Transverse colon (tissue), 4 donors: ENCODE measurements at regions not wholly inside any gene's neighbourhood (a gene's known extent, or its start where the extent isn't known, plus 50 kb on each side); places are given as distances from the start of the nearest gene placed in this dataset.

Experiments used
- DNase-seq: peaks from one replicate; pipeline ENCODE4 v3.0.0-alpha.2; 2019
- H3K27ac ChIP-seq, 4 donors: fragments of 200-600 bp; sonication (generic); 2 replicates each; pipeline ENCODE4 v1.5.1; 2016 to 2018; ENCODE audit warnings: inconsistent platforms in 4 of 4
- H3K27me3 ChIP-seq: fragments of 200-600 bp; sonication (generic); 2 replicates; pipeline ENCODE4 v1.5.1; 2017; ENCODE audit warnings: inconsistent platforms
- H3K36me3 ChIP-seq, 4 donors: fragments of 200-600 bp; sonication (generic); 2 replicates each; pipeline ENCODE4 v1.5.1; 2017 to 2019; ENCODE audit warnings: inconsistent platforms in 4 of 4
- H3K4me1 ChIP-seq, 4 donors: fragments of 200-600 bp; sonication (generic); 2 replicates each; pipeline ENCODE4 v1.5.1; 2017 to 2020; ENCODE audit warnings: inconsistent platforms in 4 of 4
- H3K4me3 ChIP-seq, 4 donors: fragments of 200-600 bp; sonication (generic); 1 replicate in 1 of 4; 2 replicates in 3 of 4; pipeline versions ENCODE4 v1.5.1 to v1.6.1; 2017 to 2019; ENCODE audit warnings: inconsistent platforms in 4 of 4
- H3K9me3 ChIP-seq, 2 donors: fragments of 200-600 bp; sonication (generic); 2 replicates each; pipeline ENCODE4 v1.5.1; 2017 to 2019; ENCODE audit warnings: inconsistent platforms in 2 of 2
- CTCF ChIP-seq, 5 experiments: fragments of 200-600 bp in 3 of 5; fragments of 450-650 bp in 2 of 5; sonication (generic) in 3 of 5; IDR thresholded peaks; 1 replicate in 2 of 5; 2 replicates in 3 of 5; pipeline ENCODE4 v1.5.1; 2016 to 2017; ENCODE audit warnings: antibody characterized with exemption in 5 of 5, inconsistent platforms in 3 of 5, mild to moderate bottlenecking in 2 of 5, moderate library complexity in 1 of 5
- EP300 ChIP-seq: sonication (generic); formaldehyde crosslinking; IDR thresholded peaks from one replicate; pipeline ENCODE4 v1.6.1; 2017; ENCODE audit warnings: antibody characterized with exemption, low read depth
- POLR2A ChIP-seq: fragments of 450-650 bp; IDR thresholded peaks from one replicate; pipeline ENCODE4 v1.6.1; 2016; ENCODE audit warnings: antibody characterized with exemption, mild to moderate bottlenecking, moderate library complexity
- POLR2AphosphoS5 ChIP-seq, 3 donors: sonication (generic); formaldehyde crosslinking; IDR thresholded peaks; one replicate each; pipeline ENCODE4 v1.6.1; 2016; ENCODE audit warnings: antibody characterized with exemption in 3 of 3
- WGBS, 2 donors: methylation state at CpG; one replicate each; pipeline ENCODE4 v1.1.5; 2018; ENCODE audit warnings: low coverage in 1 of 2; 5-methylcytosine and 5-hydroxymethylcytosine counted together
- in situ Hi-C, 4 donors: fragments of 200-750 bp; cut with MboI; loops; one replicate each; pipeline versions ENCODE4 v1.15.0 to v1.15.1; 2017; ENCODE audit warnings: low sequenced_read_pairs in 3 of 4, low pct_ligation_motif_present in 1 of 4, low pct_unique_long_range_greater_than_20kb in 1 of 4
- intact Hi-C: fragments of 100-400 bp; cut with DNase I; formaldehyde crosslinking; loops from one replicate; pipeline ENCODE4 v1.15.1; 2023; ENCODE audit warnings: low total_unique reads

- Histone ChIP-seq H3K27ac (no peak overlapping the region), H3K9me3 (no peaks in the 10 kb centered on the region), H3K4me3 (no peak overlapping the region), H3K4me1 (peaks cover 0 to 15% (median 6%) of the 10 kb centered on the region in 4 donors), H3K27me3 (no peaks in the 10 kb centered on the region), H3K36me3 (no peaks in the 10 kb centered on the region)
- in situ Hi-C loops: no loop called here
- intact Hi-C loops: no loop called here
- TF ChIP-seq POLR2A: no peak
- WGBS, 2 donors: 69 to 78% methylated on average over 11 to 26 of the region's 28 CpGs
- no peak for DNase-seq
These were observed 67.8 kb downstream of the SIK1 start for GRCh38 chr21:43358940-43359822.

GRCh38 chr21:43357715-43358430 lies 69.1 kb downstream of the SIK1 start:
- DNase-seq: no peak
- H3K4me1 ChIP-seq: peaks cover 0 to 15% (median 6%) of the 10 kb centered on the region in 4 donors
- H3K9me3 ChIP-seq: no peaks in the 10 kb centered on the region
- no peaks in the 10 kb centered on the region for H3K27me3 ChIP-seq
- no peaks in the 10 kb centered on the region for H3K36me3 ChIP-seq
- TF ChIP-seq EP300: no peak
- TF ChIP-seq POLR2AphosphoS5 (IDR thresholded peaks at IDR 0.05): no peak
- no peak for TF ChIP-seq CTCF (IDR thresholded peaks at IDR 0.05)
- TF ChIP-seq POLR2A: no peak
- WGBS, 2 donors: 86 to 100% methylated on average over 6 to 24 of the region's 24 CpGs
- intact Hi-C loops: no loop called here
- no peak overlapping the region for H3K27ac ChIP-seq
- in situ Hi-C loops: no loop called here
- H3K4me3 ChIP-seq: no peak overlapping the region

GRCh38 chr21:43355925-43356289 lies 71.0 kb downstream of the SIK1 start:
- in situ Hi-C loops (no loop called here), intact Hi-C loops (no loop called here)
- H3K27ac ChIP-seq: peak overlapping the region in 2 of 4 donors; percentile 10 to 51
- H3K27me3 ChIP-seq: no peaks in the 10 kb centered on the region
- no peak for DNase-seq
- no peaks in the 10 kb centered on the region for H3K36me3 ChIP-seq
- H3K4me1 ChIP-seq: no peaks in the 10 kb centered on the region
- H3K9me3 ChIP-seq: no peaks in the 10 kb centered on the region
- 77% methylated on average over 7 of the region's 7 CpGs; no CpG with 5 or more reads in 1 of the 2 donors for WGBS, 2 donors
- no peak overlapping the region for H3K4me3 ChIP-seq
- TF ChIP-seq EP300: no peak

- Histone ChIP-seq H3K4me3 (no peak overlapping the region), H3K27ac (peak overlapping the region in 2 of 4 donors; percentile 10 to 51), H3K4me1 (no peaks in the 10 kb centered on the region), H3K27me3 (no peaks in the 10 kb centered on the region), H3K9me3 (no peaks in the 10 kb centered on the region), H3K36me3 (no peaks in the 10 kb centered on the region)
- 77% methylated on average over 25 of the region's 25 CpGs; no CpG with 5 or more reads in 1 of the 2 donors for WGBS, 2 donors
- TF ChIP-seq POLR2A: no peak
- TF ChIP-seq POLR2AphosphoS5 (IDR thresholded peaks at IDR 0.05): no peak
- no peak for TF ChIP-seq CTCF (IDR thresholded peaks at IDR 0.05)
- TF ChIP-seq EP300: no peak
- in situ Hi-C loops (no loop called here), intact Hi-C loops (no loop called here)
- DNase-seq: no peak
These were observed 71.5 kb downstream of the SIK1 start for GRCh38 chr21:43355266-43355924.

- Histone ChIP-seq H3K9me3 (no peaks in the 10 kb centered on the region), H3K27me3 (no peaks in the 10 kb centered on the region), H3K4me3 (no peak overlapping the region), H3K36me3 (no peaks in the 10 kb centered on the region), H3K27ac (peak overlapping the region in 2 of 4 donors; percentile 38 to 76), H3K4me1 (no peaks in the 10 kb centered on the region)
- in situ Hi-C loops (no loop called here), intact Hi-C loops (no loop called here)
- 78% methylated on average over 4 of the region's 4 CpGs; no CpG with 5 or more reads in 1 of the 2 donors for whole genome bisulfite sequencing, 2 donors
- TF ChIP-seq POLR2A (no peak), POLR2AphosphoS5 (IDR thresholded peaks at IDR 0.05) (no peak), CTCF (IDR thresholded peaks at IDR 0.05) (no peak), EP300 (no peak)
- DNase-seq: no peak
These were observed 72.3 kb downstream of the SIK1 start for GRCh38 chr21:43354666-43355065.
